Kidney epithelial cell (primary cell): ENCODE measurements at regions not wholly inside any gene's neighbourhood (a gene's known extent, or its start where the extent isn't known, plus 50 kb on each side); places are given as distances from the start of the nearest gene placed in this dataset.

Experiments used
- DNase-seq: peaks from one replicate; pipeline ENCODE4 v3.0.0-alpha.2; 2010; ENCODE audit warnings: low read depth
- H3K27me3 ChIP-seq: 2 replicates; pipeline ENCODE4 v1.6.0; 2011; ENCODE audit warnings: low read length; ENCODE audit not compliant: control insufficient read depth, insufficient read depth
- H3K36me3 ChIP-seq: 2 replicates; pipeline ENCODE4 v1.5.1; 2011; ENCODE audit warnings: low read length; ENCODE audit not compliant: control insufficient read depth, insufficient read depth
- H3K4me3 ChIP-seq: 2 replicates; pipeline ENCODE4 v1.5.1; 2011; ENCODE audit warnings: low read depth, mild to moderate bottlenecking, control low read depth, low read length
- CTCF ChIP-seq: IDR thresholded peaks from 2 replicates; pipeline ENCODE4 v1.5.1; 2011; ENCODE audit warnings: mild to moderate bottlenecking, moderate library complexity, low read length, control low read depth, inconsistent platforms; ENCODE audit not compliant: insufficient read depth, poor library complexity, severe bottlenecking

- DNase-seq = no peak
- no peaks in the 10 kb centered on the region for H3K27me3 ChIP-seq
- TF ChIP-seq CTCF = no peak
These were observed 331.4 kb upstream of the AZI2 start for GRCh38 chr3:28680050-28680449.

DNA sequence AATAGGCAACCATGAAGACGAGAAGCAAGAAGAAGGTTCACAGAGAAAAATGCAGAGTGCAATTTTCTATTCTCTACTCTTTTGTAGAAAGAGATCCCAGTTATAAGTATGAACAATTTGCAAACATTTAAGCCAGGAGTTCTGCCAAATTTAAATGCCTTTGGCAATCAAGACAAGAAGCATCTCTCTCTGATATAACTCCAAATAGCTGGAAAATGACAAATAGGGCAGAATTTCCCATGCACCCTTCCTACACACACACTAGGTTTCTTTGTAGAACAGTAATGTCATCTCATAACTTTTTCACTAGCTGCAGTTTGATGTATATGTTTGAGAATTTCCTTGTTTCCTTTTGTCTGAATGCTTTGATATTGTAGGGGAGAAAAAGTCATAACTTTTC, 333.5 kb upstream of the AZI2 start:
- Histone ChIP-seq H3K27me3 (no peaks in the 10 kb centered on the region), H3K36me3 (no peaks in the 10 kb centered on the region), H3K4me3 (no peak overlapping the region)
- TF ChIP-seq CTCF = no peak
- no peak for DNase-seq

More at GRCh38 chr3:28680050-28680449, 331.4 kb upstream of the AZI2 start:
- Histone ChIP-seq H3K36me3 (no peaks in the 10 kb centered on the region), H3K4me3 (no peak overlapping the region)

DNA sequence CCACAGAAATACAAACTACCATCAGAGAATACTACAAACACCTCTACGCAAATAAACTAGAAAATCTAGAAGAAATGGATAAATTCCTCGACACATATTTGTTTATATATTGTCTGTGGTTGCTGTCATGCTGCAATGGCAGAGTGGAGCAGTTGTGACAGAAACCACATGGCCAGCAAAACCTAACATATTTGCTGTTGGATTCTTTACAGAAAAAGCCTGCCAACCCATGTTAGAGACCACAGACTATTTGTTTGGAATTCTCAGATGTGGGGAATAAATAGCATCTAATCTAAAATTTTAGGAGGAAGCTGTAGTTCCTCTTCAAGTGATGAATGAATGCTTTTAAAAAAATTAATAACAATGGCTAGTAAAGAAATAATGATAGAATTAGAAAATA, 341.6 kb upstream of the AZI2 start:
- no peak for TF ChIP-seq CTCF

GRCh38 chr3:28698706-28699105, 350.1 kb upstream of the AZI2 start:
- Histone ChIP-seq H3K27me3 (no peaks in the 10 kb centered on the region), H3K36me3 (no peaks in the 10 kb centered on the region), H3K4me3 (no peak overlapping the region)
- TF ChIP-seq CTCF = no peak
- DNase-seq = no peak

More for the DNA sequence above, 341.6 kb upstream of the AZI2 start:
- no peak overlapping the region for H3K4me3 ChIP-seq
- H3K36me3 ChIP-seq = no peaks in the 10 kb centered on the region
- no peak for DNase-seq
- no peaks in the 10 kb centered on the region for H3K27me3 ChIP-seq

GRCh38 chr3:28699283-28699682, 350.7 kb upstream of the AZI2 start:
- no peak for DNase-seq
- Histone ChIP-seq H3K4me3 (no peak overlapping the region), H3K27me3 (no peaks in the 10 kb centered on the region), H3K36me3 (no peaks in the 10 kb centered on the region)
- TF ChIP-seq CTCF = no peak

DNA sequence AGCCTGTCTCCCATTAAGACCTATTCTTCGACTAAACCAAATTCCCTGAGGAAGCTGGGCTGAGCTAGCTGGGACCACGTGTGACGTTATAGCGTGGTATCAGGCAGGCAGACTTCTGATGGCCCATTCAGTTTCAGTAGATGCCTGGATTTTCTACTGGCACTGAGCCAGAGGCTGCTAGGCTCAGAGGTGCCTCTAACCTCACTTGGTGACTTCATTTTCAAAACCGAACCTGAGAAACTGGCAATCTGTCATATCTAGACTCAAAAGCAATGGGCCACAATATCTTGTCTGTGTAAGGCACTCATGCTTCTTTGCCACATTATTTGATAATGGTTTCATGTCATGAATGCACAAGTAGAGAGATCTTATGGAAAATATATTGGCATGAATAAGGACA, 352.1 kb upstream of the AZI2 start:
- H3K4me3 ChIP-seq = no peak overlapping the region
- TF ChIP-seq CTCF = no peak
- no peak for DNase-seq
- no peaks in the 10 kb centered on the region for H3K27me3 ChIP-seq
- no peaks in the 10 kb centered on the region for H3K36me3 ChIP-seq
